Keratinocyte (primary cell): ENCODE measurements at regions not wholly inside any gene's neighbourhood (a gene's known extent, or its start where the extent isn't known, plus 50 kb on each side); places are given as distances from the start of the nearest gene placed in this dataset.

ENCODE experiments used
- CTCF ChIP-seq, 3 experiments: IDR thresholded peaks in 1 of 3; conservative IDR thresholded peaks in 1 of 3; optimal IDR thresholded peaks in 1 of 3; 2 replicates in 2 of 3; 3 replicates in 1 of 3; pipeline versions ENCODE3 to v1.5.1; 2011; ENCODE audit warnings: low read length in 3 of 3, mild to moderate bottlenecking in 3 of 3, moderate library complexity in 2 of 3, control low read depth in 1 of 3, inconsistent platforms in 1 of 3; ENCODE audit not compliant: insufficient read depth in 2 of 3; ENCODE audit errors: extremely low read depth in 1 of 3
- EZH2 ChIP-seq: IDR thresholded peaks from one replicate; pipeline ENCODE4 v1.6.1; 2012; ENCODE audit warnings: inconsistent platforms, mild to moderate bottlenecking, low read length, moderate library complexity

DNA sequence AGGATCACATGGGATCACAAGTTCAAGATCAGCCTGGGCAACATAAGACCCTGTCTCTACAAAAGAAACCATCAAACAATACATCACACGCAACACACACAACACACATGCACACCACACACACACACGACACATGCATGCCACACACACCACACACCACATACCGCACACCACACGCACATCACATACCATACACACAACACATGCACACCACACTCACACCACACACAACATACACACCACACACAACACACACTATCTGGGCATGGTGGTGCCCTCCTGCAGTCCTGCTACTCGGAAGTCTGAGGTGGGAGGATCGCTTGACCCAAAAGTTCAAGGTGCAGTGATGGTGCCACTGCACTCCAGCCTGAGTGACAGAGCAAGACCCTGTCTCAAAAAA, 198.3 kb downstream of the USP12 start:
- TF ChIP-seq CTCF (optimal IDR thresholded peaks at IDR 0.05 in 1 of 3, IDR thresholded peaks at IDR 0.05 in 1 of 3, conservative IDR thresholded peaks at IDR 0.05 in 1 of 3; ENCODE audit: extremely low read depth in 1 of 3, insufficient read depth in 2 of 3, low read length in 3 of 3) = no peak
- no peak for TF ChIP-seq EZH2
